BE2C (cell line): ENCODE measurements at regions not wholly inside any gene's neighbourhood (a gene's known extent, or its start where the extent isn't known, plus 50 kb on each side); places are given as distances from the start of the nearest gene placed in this dataset.
A peak's percentile ranks its signal among the peaks of the same experiment; 100 is the strongest.

ENCODE experiments used
- DNase-seq: peaks from one replicate; pipeline ENCODE4 v3.0.0-alpha.2; 2020
- H3K27me3 ChIP-seq: fragments of 250-450 bp; sonication (Bioruptor Pico); 2 replicates; pipeline ENCODE4 v1.5.1; 2020; ENCODE audit warnings: mild to moderate bottlenecking
- H3K36me3 ChIP-seq: fragments of 250-450 bp; sonication (Bioruptor Pico); 2 replicates; pipeline ENCODE4 v1.5.1; 2020; ENCODE audit warnings: mild to moderate bottlenecking
- H3K4me1 ChIP-seq: fragments of 250-450 bp; sonication (Bioruptor Pico); 2 replicates; pipeline ENCODE4 v1.5.1; 2020
- H3K4me3 ChIP-seq: 2 replicates; pipeline ENCODE4 v1.5.1; 2011; ENCODE audit warnings: low read depth, low read length
- H3K9me3 ChIP-seq: fragments of 250-450 bp; sonication (Bioruptor Pico); 2 replicates; pipeline ENCODE4 v1.5.1; 2020
- CTCF ChIP-seq: IDR thresholded peaks from 2 replicates; pipeline ENCODE4 v1.5.1; 2012; ENCODE audit warnings: mild to moderate bottlenecking, low read depth, low read length

GRCh38 chr16:80029761-80030481 lies 429.4 kb upstream of the MAF start:
- no peak for TF ChIP-seq CTCF
- Histone ChIP-seq H3K9me3 (no peaks in the 10 kb centered on the region), H3K36me3 (no peaks in the 10 kb centered on the region), H3K27me3 (no peaks in the 10 kb centered on the region), H3K4me1 (no peaks in the 10 kb centered on the region), H3K4me3 (no peak overlapping the region)
- no peak for DNase-seq

DNA sequence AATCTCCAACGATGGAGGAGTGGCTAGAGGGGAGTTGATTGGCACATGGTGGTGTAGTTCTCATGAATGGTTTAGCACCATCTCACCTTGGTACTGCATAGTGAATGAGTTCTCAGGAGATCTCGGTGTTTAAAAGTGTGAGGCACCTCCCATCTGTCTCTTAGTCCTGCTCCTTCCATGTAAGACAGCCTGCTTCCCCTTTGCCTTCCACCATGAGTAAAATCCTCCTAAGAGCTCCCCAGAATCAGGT lies 428.8 kb upstream of the MAF start:
- Histone ChIP-seq H3K27me3 (no peaks in the 10 kb centered on the region), H3K4me3 (no peak overlapping the region), H3K4me1 (no peaks in the 10 kb centered on the region), H3K36me3 (no peaks in the 10 kb centered on the region), H3K9me3 (no peaks in the 10 kb centered on the region)
- DNase-seq = no peak
- TF ChIP-seq CTCF = no peak

DNA sequence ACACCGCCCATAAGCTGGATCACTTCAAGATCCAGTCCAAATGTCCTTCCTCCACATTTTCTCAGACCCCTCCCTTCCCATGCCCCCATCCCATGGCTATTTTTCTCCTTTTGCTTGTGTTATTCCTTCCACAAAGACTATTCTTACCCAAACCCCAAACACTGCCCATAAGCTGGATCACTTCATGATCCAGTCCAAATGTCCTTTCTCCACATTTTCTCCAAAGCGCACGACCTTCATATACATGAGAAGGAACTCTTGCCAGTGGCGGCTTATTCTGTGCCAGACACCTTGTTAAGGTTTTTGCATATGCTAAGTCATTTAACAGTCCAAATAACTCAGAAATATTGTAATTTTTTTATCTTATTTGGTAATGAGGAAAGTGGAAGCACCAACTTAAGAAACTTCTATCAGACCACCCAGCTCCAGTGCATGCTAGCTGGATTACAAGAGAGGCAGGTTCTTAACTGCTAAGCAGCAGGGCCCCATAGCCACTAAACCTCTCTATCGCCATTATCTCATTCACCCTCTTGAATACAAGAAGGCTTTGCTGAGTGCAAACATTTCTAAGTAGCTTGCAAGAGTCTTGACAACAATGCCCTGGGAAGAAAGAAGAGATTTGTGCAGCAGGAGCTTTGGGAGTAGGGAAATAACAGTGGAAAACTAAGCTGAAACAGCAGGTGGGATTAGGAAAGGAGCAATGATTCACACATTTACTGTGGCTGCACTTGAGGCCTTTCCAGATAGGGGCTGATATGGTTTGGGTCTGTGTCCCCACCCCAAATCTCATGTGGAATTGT lies 428.2 kb upstream of the MAF start:
- Histone ChIP-seq H3K4me1 (no peaks in the 10 kb centered on the region), H3K27me3 (no peaks in the 10 kb centered on the region), H3K36me3 (no peaks in the 10 kb centered on the region), H3K4me3 (no peak overlapping the region), H3K9me3 (no peaks in the 10 kb centered on the region)
- no peak for DNase-seq
- TF ChIP-seq CTCF = no peak

DNA sequence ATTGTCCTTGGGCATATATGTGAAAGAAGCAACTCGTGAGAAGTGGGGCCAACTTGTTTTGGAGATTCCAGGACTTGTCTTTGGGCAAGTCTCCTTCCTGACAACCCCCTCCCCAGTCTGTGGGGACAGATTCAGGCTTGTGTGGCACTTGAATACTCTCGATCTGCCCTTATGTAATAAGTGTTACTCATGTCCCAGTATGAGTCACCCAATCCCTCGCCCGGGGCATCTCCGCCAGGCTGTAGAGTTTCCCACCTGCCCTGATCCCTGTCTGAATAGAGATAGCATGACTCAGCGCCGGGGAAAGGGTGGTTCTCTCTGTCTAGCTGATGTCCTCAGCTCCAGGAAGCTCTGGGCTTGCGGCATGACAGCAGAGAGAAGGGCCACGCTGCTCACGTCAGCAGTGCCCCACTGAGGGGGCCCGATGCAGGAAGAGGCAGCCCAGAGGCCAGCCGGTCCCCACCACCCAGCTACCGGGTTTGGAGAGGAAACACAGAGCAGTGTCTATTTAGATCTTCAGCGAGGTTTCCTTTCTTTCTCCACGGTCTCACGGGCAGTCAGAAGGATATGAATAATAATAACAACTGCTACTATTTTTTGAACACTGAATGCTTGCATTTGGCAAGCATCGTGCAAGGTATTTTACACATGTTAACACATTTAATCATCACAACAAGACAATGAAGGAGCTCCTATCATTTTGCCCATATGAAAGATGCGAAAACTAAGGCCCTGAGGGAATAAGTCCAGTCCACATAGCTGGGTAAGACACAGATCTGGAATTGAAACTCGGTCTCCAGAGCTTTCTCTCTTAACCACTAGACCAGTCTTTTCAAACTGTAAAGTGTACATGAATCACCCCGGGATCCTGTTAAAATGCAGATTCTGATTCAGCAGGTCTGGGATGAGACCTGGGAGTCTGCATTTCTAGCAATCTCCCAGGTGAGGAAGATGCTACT lies 426.7 kb upstream of the MAF start:
- Histone ChIP-seq H3K36me3 (no peaks in the 10 kb centered on the region), H3K4me3 (no peak overlapping the region), H3K4me1 (no peaks in the 10 kb centered on the region), H3K9me3 (no peaks in the 10 kb centered on the region), H3K27me3 (no peaks in the 10 kb centered on the region)
- DNase-seq = peak; percentile 6
- no peak for TF ChIP-seq CTCF

- no peaks in the 10 kb centered on the region for H3K27me3 ChIP-seq
- H3K4me1 ChIP-seq = no peaks in the 10 kb centered on the region
- no peaks in the 10 kb centered on the region for H3K36me3 ChIP-seq
- no peak overlapping the region for H3K4me3 ChIP-seq
- DNase-seq = no peak
- H3K9me3 ChIP-seq = no peaks in the 10 kb centered on the region
- TF ChIP-seq CTCF = no peak
These were observed 424.7 kb upstream of the MAF start for GRCh38 chr16:80025236-80025635.

DNA sequence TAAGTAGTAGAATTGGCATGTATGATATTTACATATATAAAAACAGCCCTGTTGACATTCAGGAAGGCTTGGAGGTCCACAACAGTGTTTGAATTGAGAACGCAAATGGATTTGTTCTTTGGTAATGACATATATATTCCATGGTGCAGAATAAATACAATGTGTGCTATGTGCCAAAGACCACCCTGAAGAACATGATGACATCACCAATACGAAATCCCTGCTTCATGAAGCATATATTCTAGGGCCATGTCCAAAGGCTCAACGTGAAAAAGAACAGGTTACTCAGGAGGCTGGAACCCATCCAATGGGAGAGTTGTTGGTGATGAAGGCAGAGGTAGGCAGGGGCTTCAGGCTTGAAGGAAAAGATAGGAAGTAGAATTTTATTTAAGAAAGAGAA lies 423.9 kb upstream of the MAF start:
- H3K4me3 ChIP-seq = no peak overlapping the region
- no peak for TF ChIP-seq CTCF
- H3K9me3 ChIP-seq = peaks cover 2% of the 10 kb centered on the region; the same call in 1 of the 2 replicates
- no peaks in the 10 kb centered on the region for H3K27me3 ChIP-seq
- no peaks in the 10 kb centered on the region for H3K4me1 ChIP-seq
- no peak for DNase-seq
- no peaks in the 10 kb centered on the region for H3K36me3 ChIP-seq
